DMS114 treated with DMSO at 0.1 percent for 48 hours (cell line): ENCODE measurements at regions not wholly inside any gene's neighbourhood (a gene's known extent, or its start where the extent isn't known, plus 50 kb on each side); places are given as distances from the start of the nearest gene placed in this dataset.
"Not testable (repeated sequence)": the region's sequence is repeated elsewhere in the genome, so short reads cannot be mapped to it uniquely, and the experiment has no call there.

Experiments used
- DNase-seq: peaks from one replicate; lab custom pipeline; 2025; ENCODE audit not compliant: unreplicated experiment; lab: John Stamatoyannopoulos, UW

DNA sequence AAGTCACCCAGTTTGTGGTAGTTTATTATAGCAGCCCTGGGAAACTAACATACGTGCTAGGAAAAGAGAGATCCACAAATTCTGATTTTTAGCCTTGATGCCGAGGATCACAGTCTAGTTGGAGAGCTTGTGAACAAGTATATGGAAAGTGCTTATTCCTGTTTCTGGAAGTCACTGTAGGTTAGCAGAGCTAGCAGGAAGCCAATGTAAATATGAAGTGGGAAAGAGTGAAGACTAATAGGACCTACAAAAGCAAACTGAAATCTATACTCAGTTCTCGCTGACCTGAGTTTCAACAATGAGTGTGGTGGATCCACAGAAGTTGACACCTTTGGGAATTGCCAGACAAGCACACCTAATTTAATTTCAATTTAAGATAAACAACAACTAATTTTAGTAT, 254.9 kb downstream of the PLK2 start:
- DNase-seq = no peak

DNA sequence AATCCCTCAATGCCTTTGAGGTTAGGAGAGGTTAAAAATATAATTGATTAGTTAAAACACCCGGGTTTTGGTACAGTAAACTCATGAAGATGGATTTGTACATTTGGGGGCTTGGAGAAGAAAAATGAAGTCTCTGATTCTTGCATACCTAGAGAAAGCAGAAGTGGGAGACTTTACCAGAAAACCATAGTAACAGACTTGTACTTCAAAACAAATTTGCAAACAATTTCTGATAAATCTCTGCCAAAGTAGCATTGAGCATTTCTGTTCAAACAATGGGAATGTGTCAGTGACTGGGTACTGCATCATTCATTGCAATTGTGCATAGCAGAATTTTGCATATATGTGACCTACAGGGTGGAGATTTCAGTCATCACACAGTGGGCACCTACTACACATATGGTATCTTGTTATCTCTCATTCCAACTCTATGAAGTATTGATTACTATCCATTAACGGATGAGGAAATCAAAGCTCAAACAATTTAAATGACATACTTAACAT, 256.9 kb downstream of the PLK2 start:
- no peak for DNase-seq

GRCh38 chr5:58201922-58202648, 257.8 kb downstream of the PLK2 start:
- DNase-seq = no peak

GRCh38 chr5:58200451-58200850, 259.4 kb downstream of the PLK2 start:
- DNase-seq = no peak

GRCh38 chr5:58199087-58199486, 260.8 kb downstream of the PLK2 start:
- no peak for DNase-seq

- DNase-seq = no peak
Measured at GRCh38 chr5:58198330-58198729, 261.6 kb downstream of the PLK2 start.

- no peak for DNase-seq
Measured at GRCh38 chr5:58197875-58198274, 262.0 kb downstream of the PLK2 start.

DNA sequence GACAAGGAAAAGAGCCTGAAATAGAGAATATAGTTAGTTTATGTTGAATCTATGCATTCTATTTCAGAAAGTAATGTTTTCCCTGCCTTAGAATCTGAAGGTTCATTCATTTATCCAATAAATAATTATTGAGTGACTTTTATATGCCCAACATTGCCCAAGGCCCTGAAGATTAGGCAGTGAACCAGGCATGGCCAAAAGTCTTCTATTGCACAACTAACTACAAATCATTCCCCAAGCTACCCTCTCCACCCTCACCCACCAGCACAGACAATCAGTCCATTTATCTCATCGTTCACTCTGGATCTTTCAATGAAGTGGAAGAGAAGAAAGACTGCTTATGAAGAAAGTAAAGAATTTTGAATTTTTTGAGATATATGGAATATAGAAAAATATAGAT, 268.4 kb downstream of the PLK2 start:
- no peak for DNase-seq

GRCh38 chr5:58188262-58188651, 271.6 kb downstream of the PLK2 start:
- no peak for DNase-seq

- DNase-seq = no peak
Measured at GRCh38 chr5:58187432-58188261, 272.2 kb downstream of the PLK2 start.

- no peak for DNase-seq
Measured at GRCh38 chr5:58185801-58186200, 274.1 kb downstream of the PLK2 start.

GRCh38 chr5:58185397-58185796, 274.5 kb downstream of the PLK2 start:
- no peak for DNase-seq

GRCh38 chr5:58184910-58185309, 275.0 kb downstream of the PLK2 start:
- DNase-seq = no peak

- DNase-seq = no peak
Measured at GRCh38 chr5:58183786-58184085, 276.1 kb downstream of the PLK2 start.

GRCh38 chr5:58183078-58183785, 276.7 kb downstream of the PLK2 start:
- no peak for DNase-seq

GRCh38 chr5:58182287-58182841, 277.5 kb downstream of the PLK2 start:
- no peak for DNase-seq

GRCh38 chr5:58181578-58182286, 278.2 kb downstream of the PLK2 start:
- no peak for DNase-seq

- DNase-seq = no peak
Measured at GRCh38 chr5:58172946-58173345, 286.9 kb downstream of the PLK2 start.

GRCh38 chr5:58165152-58165551, 294.7 kb downstream of the PLK2 start:
- DNase-seq = no peak

DNA sequence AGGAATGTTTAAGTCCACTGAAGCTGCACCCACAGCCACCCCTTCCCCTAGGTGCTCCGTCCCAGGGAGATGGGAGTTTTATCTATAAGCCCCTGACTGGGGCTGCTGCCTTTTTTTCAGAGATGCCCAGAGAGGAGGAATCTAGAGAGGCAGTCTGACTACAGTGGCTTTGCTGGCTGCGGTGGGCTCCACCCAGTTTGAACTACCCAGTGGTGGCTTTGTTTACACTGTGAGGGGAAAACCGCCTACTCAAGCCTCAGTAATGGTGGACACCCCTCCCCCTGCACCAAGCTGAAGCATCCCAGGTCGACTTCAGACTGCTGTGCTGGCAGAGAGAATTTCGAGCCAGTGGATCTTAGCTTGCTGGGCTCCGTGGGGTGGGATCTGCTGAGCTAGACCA, 298.0 kb downstream of the PLK2 start:
- DNase-seq = not testable (repeated sequence)
